GM18520 (cell line): ENCODE measurements at regions not wholly inside any gene's neighbourhood (a gene's known extent, or its start where the extent isn't known, plus 50 kb on each side); places are given as distances from the start of the nearest gene placed in this dataset.

Experiments
- ATAC-seq: cut with Tn5 transposase; IDR thresholded peaks from one replicate; pipeline ENCODE4 v1.9.1; 2021; ENCODE audit not compliant: unreplicated experiment

DNA sequence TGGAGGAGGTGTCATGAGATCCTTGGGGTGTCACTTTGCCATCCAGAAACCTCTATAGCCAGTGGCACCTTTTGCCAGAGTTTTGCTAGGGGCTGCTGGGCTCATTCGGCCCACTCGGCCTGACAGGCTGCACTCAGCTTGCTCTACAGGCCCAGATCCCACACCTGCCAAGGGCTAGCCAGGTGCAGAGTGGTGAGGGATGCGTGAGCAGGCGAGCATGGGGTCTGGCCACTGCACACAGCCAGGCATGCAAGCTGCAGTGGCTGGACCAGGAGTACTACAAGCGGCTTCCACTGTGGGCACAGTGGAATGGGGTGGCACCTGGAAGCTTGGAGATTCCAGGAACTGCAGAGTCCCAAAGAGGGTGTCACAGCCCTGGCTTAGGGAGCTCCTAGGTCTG lies 372.7 kb downstream of the CHSY3 start:
- ATAC-seq = no peak

DNA sequence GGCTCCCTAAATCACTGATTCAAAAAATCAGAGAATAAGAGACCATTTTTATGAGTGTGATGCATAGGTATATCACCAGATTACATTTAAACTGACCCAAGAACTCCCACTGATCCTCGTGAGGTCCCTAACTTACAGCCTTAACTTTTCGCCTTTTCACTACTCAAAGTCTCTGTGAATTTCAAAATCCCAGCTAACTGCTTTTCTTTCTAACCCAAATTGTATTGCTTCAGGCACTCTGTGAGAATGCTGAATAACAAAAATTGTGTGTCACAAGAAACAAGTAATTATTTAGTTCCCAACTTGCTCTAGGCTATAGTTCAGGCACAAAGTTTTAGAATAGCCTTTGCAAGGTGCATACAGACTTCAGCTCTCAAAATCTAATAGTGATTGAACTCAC lies 368.6 kb downstream of the CHSY3 start:
- ATAC-seq = no peak

- no peak for ATAC-seq
Observed at GRCh38 chr5:130270786-130271185, 366.5 kb downstream of the CHSY3 start.

DNA sequence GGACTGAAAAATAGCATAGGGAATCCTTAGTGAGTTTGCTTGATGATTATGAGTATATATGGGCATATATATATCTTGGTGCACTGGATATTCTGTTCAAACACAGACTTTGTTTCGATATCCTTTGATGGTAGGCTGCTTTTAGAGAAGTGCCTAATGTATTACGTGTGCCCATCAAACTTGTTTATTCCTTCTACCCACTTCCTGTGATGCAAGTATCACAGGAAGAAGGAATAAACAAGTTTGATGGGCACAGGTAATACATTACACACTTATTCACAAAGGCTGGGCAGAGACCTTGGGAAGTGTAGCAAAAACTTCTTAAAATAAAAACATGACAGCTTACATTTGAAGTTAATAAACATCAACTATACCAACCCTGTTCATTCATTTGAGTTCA lies 364.2 kb downstream of the CHSY3 start:
- ATAC-seq = no peak

- ATAC-seq = no peak
Observed at GRCh38 chr5:130267926-130268325, 363.7 kb downstream of the CHSY3 start.

DNA sequence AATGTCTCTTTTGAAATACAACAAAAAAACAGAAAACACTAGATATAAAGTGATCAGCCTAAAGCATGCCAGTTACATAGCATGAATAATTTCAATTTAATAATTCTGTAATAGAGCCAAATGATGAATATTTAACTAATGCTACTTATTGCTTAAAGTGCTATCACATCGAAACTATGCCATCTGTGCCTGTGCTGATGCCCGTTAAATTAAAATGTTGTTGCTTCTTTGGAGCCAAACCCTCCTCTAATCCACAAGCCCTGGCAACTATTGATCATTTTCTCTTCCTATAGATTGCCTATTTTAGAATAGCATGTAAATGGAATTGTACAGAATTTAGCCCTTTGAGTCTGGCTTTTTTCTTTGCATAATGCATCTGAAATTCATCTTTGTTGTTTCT lies 356.2 kb downstream of the CHSY3 start:
- no peak for ATAC-seq

DNA sequence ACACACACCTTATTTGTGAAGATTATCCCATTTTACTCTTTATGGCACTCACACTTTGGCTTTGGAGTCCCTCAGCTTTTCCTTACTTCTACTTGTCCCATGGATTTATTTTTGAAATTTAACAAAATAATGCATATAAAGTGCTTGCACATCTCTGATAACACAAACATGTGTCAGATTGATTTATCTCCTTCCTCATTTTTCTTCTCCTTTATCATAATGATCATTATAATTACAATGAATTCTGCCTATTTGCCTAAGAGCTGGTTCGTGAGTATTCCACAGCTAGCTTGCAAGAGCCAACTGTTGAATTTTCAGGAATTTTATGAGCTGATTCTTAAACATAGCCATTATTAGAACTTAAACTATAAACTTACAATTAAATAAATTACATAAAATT lies 347.7 kb downstream of the CHSY3 start:
- ATAC-seq = no peak

GRCh38 chr5:130243641-130244040 lies 339.4 kb downstream of the CHSY3 start:
- no peak for ATAC-seq

GRCh38 chr5:130237721-130238120 lies 333.5 kb downstream of the CHSY3 start:
- no peak for ATAC-seq
